Gastroesophageal sphincter (tissue), 4 donors: ENCODE measurements at regions not wholly inside any gene's neighbourhood (a gene's known extent, or its start where the extent isn't known, plus 50 kb on each side); places are given as distances from the start of the nearest gene placed in this dataset.
"Not testable (repeated sequence)": the region's sequence is repeated elsewhere in the genome, so short reads cannot be mapped to it uniquely, and the experiment has no call there.

Experiments used
- ATAC-seq: fragments of 150-250 bp; one replicate; pipeline ENCODE4 v1.9.1; 2016; ENCODE audit warnings: mild to moderate bottlenecking, moderate library complexity
- H3K27ac ChIP-seq, 4 donors: fragments of 200-600 bp; sonication (generic) in 3 of 4; 1 replicate in 3 of 4; 2 replicates in 1 of 4; pipeline ENCODE4 v1.5.1; 2016 to 2019
- H3K27me3 ChIP-seq: fragments of 200-600 bp; sonication (generic); one replicate; pipeline ENCODE4 v1.5.1; 2019
- H3K36me3 ChIP-seq, 2 donors: fragments of 200-600 bp; sonication (generic); one replicate each; pipeline ENCODE4 v1.5.1; 2019; ENCODE audit warnings: control low read depth in 1 of 2
- H3K4me1 ChIP-seq, 3 donors: fragments of 200-600 bp; sonication (generic); 1 replicate in 2 of 3; 2 replicates in 1 of 3; pipeline ENCODE4 v1.5.1; 2016 to 2019; ENCODE audit warnings: control low read depth in 2 of 3
- H3K4me3 ChIP-seq, 2 donors: fragments of 200-600 bp; sonication (generic); one replicate each; pipeline ENCODE4 v1.5.1; 2019; ENCODE audit warnings: mild to moderate bottlenecking in 1 of 2, moderate library complexity in 1 of 2
- H3K9me3 ChIP-seq, 3 donors: fragments of 200-600 bp; sonication (generic); one replicate each; pipeline ENCODE4 v1.5.1; 2017 to 2019; ENCODE audit warnings: control low read depth in 2 of 3
- EP300 ChIP-seq: sonication (generic); formaldehyde crosslinking; IDR thresholded peaks from one replicate; pipeline ENCODE4 v1.6.1; 2017; ENCODE audit warnings: antibody characterized with exemption, mild to moderate bottlenecking
- POLR2A ChIP-seq, 2 donors: fragments of 450-650 bp; IDR thresholded peaks; one replicate each; pipeline ENCODE4 v1.6.1; 2017; ENCODE audit warnings: antibody characterized with exemption in 2 of 2, mild to moderate bottlenecking in 2 of 2, moderate library complexity in 1 of 2
- POLR2AphosphoS5 ChIP-seq: sonication (generic); formaldehyde crosslinking; IDR thresholded peaks from one replicate; pipeline ENCODE4 v1.6.1; 2017; ENCODE audit warnings: antibody characterized with exemption
- WGBS, 2 donors: methylation state at CpG; one replicate each; pipeline ENCODE4 v1.1.5; 2018; ENCODE audit warnings: low coverage in 1 of 2; 5-methylcytosine and 5-hydroxymethylcytosine counted together
- TF ChIP-seq, protein P1 (sequence below), 4 experiments: fragments of 200-600 bp in 2 of 4; fragments of 450-650 bp in 2 of 4; sonication (generic) in 1 of 4; IDR thresholded peaks; one replicate each; pipeline ENCODE4 v1.5.1; 2017 to 2019; ENCODE audit warnings: antibody characterized with exemption in 4 of 4, mild to moderate bottlenecking in 2 of 4, moderate library complexity in 2 of 4

DNA sequence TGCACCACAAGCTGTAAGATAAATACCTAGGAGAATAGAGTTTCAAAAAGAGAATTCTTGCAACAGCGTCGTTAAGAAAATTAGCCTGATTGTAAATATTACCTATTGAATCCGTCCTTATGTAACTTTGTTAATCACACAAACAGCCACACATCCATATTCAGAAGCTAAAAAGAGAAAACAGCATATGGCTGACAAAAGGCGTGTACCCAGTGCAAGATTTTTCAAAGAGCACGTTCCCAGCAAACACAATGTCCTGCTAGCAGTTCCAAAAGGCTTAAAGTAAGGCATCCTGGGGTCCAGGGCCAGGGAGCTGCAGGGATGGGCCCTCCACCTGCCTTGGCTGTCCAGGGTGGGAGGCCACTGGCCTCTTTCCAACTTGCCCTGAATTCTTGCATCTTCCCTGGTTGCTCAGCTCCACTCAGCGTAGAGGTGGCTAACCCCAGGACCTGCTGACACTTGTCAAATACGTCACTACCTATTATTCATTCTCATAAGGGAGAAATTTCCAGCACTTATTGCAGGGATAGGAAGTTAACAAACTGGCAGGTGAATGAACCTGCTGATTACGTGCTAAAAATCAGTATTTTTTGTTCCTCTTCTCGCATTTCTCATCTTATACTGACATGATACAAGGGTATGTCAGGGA lies 102.1 kb upstream of the NEDD4L start:
- no peak for ATAC-seq
- no peaks in the 10 kb centered on the region for H3K36me3 ChIP-seq
- H3K9me3 ChIP-seq: no peaks in the 10 kb centered on the region
- no peak overlapping the region for H3K27ac ChIP-seq
- no peaks in the 10 kb centered on the region for H3K4me1 ChIP-seq
- TF ChIP-seq EP300 (no peak), POLR2A (IDR thresholded peaks at IDR 0.05) (no peak), POLR2AphosphoS5 (no peak)
- TF ChIP-seq, protein P1, sequence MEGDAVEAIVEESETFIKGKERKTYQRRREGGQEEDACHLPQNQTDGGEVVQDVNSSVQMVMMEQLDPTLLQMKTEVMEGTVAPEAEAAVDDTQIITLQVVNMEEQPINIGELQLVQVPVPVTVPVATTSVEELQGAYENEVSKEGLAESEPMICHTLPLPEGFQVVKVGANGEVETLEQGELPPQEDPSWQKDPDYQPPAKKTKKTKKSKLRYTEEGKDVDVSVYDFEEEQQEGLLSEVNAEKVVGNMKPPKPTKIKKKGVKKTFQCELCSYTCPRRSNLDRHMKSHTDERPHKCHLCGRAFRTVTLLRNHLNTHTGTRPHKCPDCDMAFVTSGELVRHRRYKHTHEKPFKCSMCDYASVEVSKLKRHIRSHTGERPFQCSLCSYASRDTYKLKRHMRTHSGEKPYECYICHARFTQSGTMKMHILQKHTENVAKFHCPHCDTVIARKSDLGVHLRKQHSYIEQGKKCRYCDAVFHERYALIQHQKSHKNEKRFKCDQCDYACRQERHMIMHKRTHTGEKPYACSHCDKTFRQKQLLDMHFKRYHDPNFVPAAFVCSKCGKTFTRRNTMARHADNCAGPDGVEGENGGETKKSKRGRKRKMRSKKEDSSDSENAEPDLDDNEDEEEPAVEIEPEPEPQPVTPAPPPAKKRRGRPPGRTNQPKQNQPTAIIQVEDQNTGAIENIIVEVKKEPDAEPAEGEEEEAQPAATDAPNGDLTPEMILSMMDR (IDR thresholded peaks at IDR 0.05): no peak
- WGBS, 2 donors: 88 to 90% methylated on average over 8 to 9 of the region's 9 CpGs
- no peak overlapping the region for H3K4me3 ChIP-seq
- H3K27me3 ChIP-seq: no peaks in the 10 kb centered on the region

DNA sequence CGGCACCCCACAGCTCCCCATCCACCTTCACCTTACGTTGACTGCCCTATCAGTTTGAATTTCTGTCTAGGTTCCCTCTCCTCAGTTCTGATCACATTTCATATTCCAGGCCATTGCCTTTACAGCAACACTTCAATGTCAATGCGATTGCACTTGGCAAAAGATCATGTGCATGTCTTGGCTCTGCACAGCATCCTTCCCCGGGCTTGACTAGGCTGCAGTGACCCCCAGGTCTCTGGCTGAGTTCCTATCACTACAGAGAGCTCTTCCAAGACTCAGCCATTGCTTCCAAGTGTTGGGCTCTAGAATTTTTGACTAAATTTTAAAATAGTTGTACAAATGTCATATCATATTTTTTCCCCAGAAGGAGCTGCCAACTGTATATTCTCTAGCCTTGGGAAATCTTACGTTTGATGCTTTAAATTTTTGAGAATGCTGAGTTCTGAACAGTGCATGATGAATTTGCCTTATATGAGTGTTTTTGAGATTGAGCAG lies 103.8 kb upstream of the NEDD4L start:
- Histone ChIP-seq H3K27ac (no peak overlapping the region), H3K27me3 (no peaks in the 10 kb centered on the region), H3K4me3 (no peak overlapping the region), H3K36me3 (no peaks in the 10 kb centered on the region), H3K4me1 (no peaks in the 10 kb centered on the region), H3K9me3 (no peaks in the 10 kb centered on the region)
- TF ChIP-seq POLR2A (IDR thresholded peaks at IDR 0.05) (no peak), POLR2AphosphoS5 (no peak), EP300 (no peak)
- TF ChIP-seq, protein P1 (IDR thresholded peaks at IDR 0.05): no peak
- WGBS, 2 donors: 57 to 64% methylated on average over 5 of the region's 5 CpGs
- ATAC-seq: no peak

DNA sequence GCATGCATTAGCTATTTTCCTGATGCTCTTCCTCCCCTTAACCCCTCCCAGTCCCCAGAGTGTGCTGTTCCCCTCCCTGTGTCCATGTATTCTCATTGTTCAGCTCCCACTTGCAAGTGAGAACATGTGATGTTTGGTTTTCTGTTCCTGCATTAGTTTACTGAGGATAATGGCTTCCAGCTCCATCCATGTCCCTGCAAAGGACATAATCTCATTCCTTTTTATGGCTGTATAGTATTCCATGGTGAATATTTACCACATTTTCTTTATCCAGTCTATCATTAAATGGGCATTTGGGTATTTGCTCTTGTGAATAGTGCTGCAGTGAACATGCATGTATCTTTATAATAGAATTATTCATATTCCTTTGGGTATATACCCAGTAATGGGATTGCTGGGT lies 109.7 kb upstream of the NEDD4L start:
- H3K4me3 ChIP-seq, H3K36me3 ChIP-seq, ATAC-seq, H3K27me3 ChIP-seq, H3K27ac ChIP-seq, H3K4me1 ChIP-seq, H3K9me3 ChIP-seq: not testable (repeated sequence)

DNA sequence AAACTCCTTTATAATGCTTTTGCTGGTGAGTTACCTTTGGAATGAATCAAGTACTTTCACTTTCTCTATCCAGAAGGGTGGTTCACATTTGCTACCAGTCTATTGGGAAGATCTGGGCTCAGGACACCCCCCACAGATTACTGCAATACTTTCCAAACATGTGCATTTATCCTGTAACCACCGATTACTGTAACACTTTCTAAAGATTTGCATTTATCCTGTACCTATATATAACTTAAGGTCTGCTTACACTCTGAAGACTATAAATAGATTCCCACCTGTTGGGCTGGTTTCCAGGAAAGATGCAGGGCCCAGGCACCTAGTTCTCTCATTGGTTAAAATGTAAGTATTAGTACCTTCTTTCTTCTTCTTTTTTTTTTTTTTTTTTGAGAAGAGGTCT lies 113.0 kb upstream of the NEDD4L start:
- ATAC-seq: no peak
- Histone ChIP-seq H3K27me3 (no peaks in the 10 kb centered on the region), H3K4me3 (no peak overlapping the region), H3K27ac (no peak overlapping the region), H3K36me3 (no peaks in the 10 kb centered on the region), H3K4me1 (peaks cover 0 to 7% (median 0%) of the 10 kb centered on the region in 3 donors), H3K9me3 (no peaks in the 10 kb centered on the region)
- no peak for TF ChIP-seq EP300
- TF ChIP-seq POLR2A (IDR thresholded peaks at IDR 0.05): no peak
- TF ChIP-seq, protein P1 (IDR thresholded peaks at IDR 0.05): no peak
- no peak for TF ChIP-seq POLR2AphosphoS5
- 22 to 27% methylated on average over 1 of the region's 1 CpG for WGBS, 2 donors

DNA sequence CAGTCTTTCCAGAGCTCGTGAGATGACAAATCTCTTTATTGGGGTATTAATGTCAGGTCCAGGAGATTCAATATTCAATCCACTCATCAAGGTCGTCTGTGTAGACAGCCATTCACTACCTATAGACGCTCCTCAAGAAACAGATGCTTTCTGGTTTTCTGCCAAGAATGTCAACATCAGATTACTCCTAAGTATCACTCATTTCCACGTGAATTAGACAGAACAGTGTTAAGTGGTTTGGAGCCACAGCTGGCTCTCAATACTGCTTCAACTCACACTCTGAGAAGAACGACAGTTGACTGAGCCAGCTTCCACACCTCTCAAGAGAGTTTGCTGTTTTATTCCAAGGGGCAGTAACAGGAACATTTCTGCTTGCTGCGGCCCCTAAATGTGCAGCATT lies 113.5 kb upstream of the NEDD4L start:
- 42 to 44% methylated on average over 5 to 6 of the region's 6 CpGs for WGBS, 2 donors
- H3K9me3 ChIP-seq: no peaks in the 10 kb centered on the region
- no peaks in the 10 kb centered on the region for H3K36me3 ChIP-seq
- H3K4me1 ChIP-seq: peaks cover 0 to 7% (median 0%) of the 10 kb centered on the region in 3 donors
- H3K27me3 ChIP-seq: no peaks in the 10 kb centered on the region
- no peak overlapping the region for H3K27ac ChIP-seq
- ATAC-seq: no peak
- H3K4me3 ChIP-seq: no peak overlapping the region
- TF ChIP-seq, protein P1 (IDR thresholded peaks at IDR 0.05): no peak
- no peak for TF ChIP-seq EP300
- no peak for TF ChIP-seq POLR2AphosphoS5
- no peak for TF ChIP-seq POLR2A (IDR thresholded peaks at IDR 0.05)
